ENCODE measurements at regions not wholly inside any gene's neighbourhood (a gene's known extent, or its start where the extent isn't known, plus 50 kb on each side); places are given as distances from the start of the nearest gene placed in this dataset.

GRCh38 chr11:70606248-70606950 is 208.1 kb downstream of the CTTN start:
- H3K36me3 ChIP-seq (ENCODE audit: insufficient read depth, low read length) = no peaks in the 10 kb centered on the region
- no peaks in the 10 kb centered on the region for H3K27me3 ChIP-seq (ENCODE audit: control insufficient read depth in 1 of 2, insufficient read depth in 2 of 2, low read length in 2 of 2)
- H3K27ac ChIP-seq (ENCODE audit: low read depth, low read length) = no peak overlapping the region
- H3K9me3 ChIP-seq (ENCODE audit: low read length) = no peaks in the 10 kb centered on the region
- H3K4me3 ChIP-seq (ENCODE audit: low read depth in 1 of 2, low read length in 2 of 2) = no peak overlapping the region
- no peak overlapping the region for H3K9ac ChIP-seq (ENCODE audit: low read length)
- H3K4me1 ChIP-seq (ENCODE audit: insufficient read depth, low read length) = no peaks in the 10 kb centered on the region

GRCh38 chr11:70606951-70607330 is 208.6 kb downstream of the CTTN start:
- Histone ChIP-seq H3K27ac (ENCODE audit: low read depth, low read length) (no peak overlapping the region), H3K27me3 (ENCODE audit: control insufficient read depth in 1 of 2, insufficient read depth in 2 of 2, low read length in 2 of 2) (no peaks in the 10 kb centered on the region), H3K4me3 (ENCODE audit: low read depth in 1 of 2, low read length in 2 of 2) (no peak overlapping the region), H3K9ac (ENCODE audit: low read length) (no peak overlapping the region), H3K4me1 (ENCODE audit: insufficient read depth, low read length) (no peaks in the 10 kb centered on the region), H3K9me3 (ENCODE audit: low read length) (no peaks in the 10 kb centered on the region), H3K36me3 (ENCODE audit: insufficient read depth, low read length) (no peaks in the 10 kb centered on the region)

GRCh38 chr11:70607561-70607960 is 209.2 kb downstream of the CTTN start:
- Histone ChIP-seq H3K27me3 (ENCODE audit: control insufficient read depth in 1 of 2, insufficient read depth in 2 of 2, low read length in 2 of 2) (no peaks in the 10 kb centered on the region), H3K9ac (ENCODE audit: low read length) (no peak overlapping the region), H3K9me3 (ENCODE audit: low read length) (no peaks in the 10 kb centered on the region), H3K36me3 (ENCODE audit: insufficient read depth, low read length) (no peaks in the 10 kb centered on the region), H3K27ac (ENCODE audit: low read depth, low read length) (no peak overlapping the region), H3K4me1 (ENCODE audit: insufficient read depth, low read length) (no peaks in the 10 kb centered on the region), H3K4me3 (ENCODE audit: low read depth in 1 of 2, low read length in 2 of 2) (no peak overlapping the region)

GRCh38 chr11:70608568-70609470 is 210.5 kb downstream of the CTTN start:
- no peak overlapping the region for H3K27ac ChIP-seq (ENCODE audit: low read depth, low read length)
- no peaks in the 10 kb centered on the region for H3K36me3 ChIP-seq (ENCODE audit: insufficient read depth, low read length)
- H3K9me3 ChIP-seq (ENCODE audit: low read length) = no peaks in the 10 kb centered on the region
- no peak overlapping the region for H3K4me3 ChIP-seq (ENCODE audit: low read depth in 1 of 2, low read length in 2 of 2)
- H3K9ac ChIP-seq (ENCODE audit: low read length) = no peak overlapping the region
- H3K27me3 ChIP-seq (ENCODE audit: control insufficient read depth in 1 of 2, insufficient read depth in 2 of 2, low read length in 2 of 2) = no peaks in the 10 kb centered on the region
- no peaks in the 10 kb centered on the region for H3K4me1 ChIP-seq (ENCODE audit: insufficient read depth, low read length)

GRCh38 chr11:70610566-70611565 is 212.5 kb downstream of the CTTN start:
- Histone ChIP-seq H3K4me1 (ENCODE audit: insufficient read depth, low read length) (no peaks in the 10 kb centered on the region), H3K36me3 (ENCODE audit: insufficient read depth, low read length) (no peaks in the 10 kb centered on the region), H3K27ac (ENCODE audit: low read depth, low read length) (no peak overlapping the region), H3K9me3 (ENCODE audit: low read length) (peaks cover 6% of the 10 kb centered on the region), H3K9ac (ENCODE audit: low read length) (no peak overlapping the region), H3K4me3 (ENCODE audit: low read depth in 1 of 2, low read length in 2 of 2) (no peak overlapping the region), H3K27me3 (ENCODE audit: control insufficient read depth in 1 of 2, insufficient read depth in 2 of 2, low read length in 2 of 2) (no peaks in the 10 kb centered on the region)

GRCh38 chr11:70611821-70612220 is 213.5 kb downstream of the CTTN start:
- Histone ChIP-seq H3K4me3 (ENCODE audit: low read depth in 1 of 2, low read length in 2 of 2) (no peak overlapping the region), H3K27ac (ENCODE audit: low read depth, low read length) (no peak overlapping the region), H3K27me3 (ENCODE audit: control insufficient read depth in 1 of 2, insufficient read depth in 2 of 2, low read length in 2 of 2) (no peaks in the 10 kb centered on the region), H3K9ac (ENCODE audit: low read length) (no peak overlapping the region), H3K36me3 (ENCODE audit: insufficient read depth, low read length) (no peaks in the 10 kb centered on the region), H3K9me3 (ENCODE audit: low read length) (peaks cover 6% of the 10 kb centered on the region), H3K4me1 (ENCODE audit: insufficient read depth, low read length) (no peaks in the 10 kb centered on the region)

- Histone ChIP-seq H3K9me3 (ENCODE audit: low read length) (peaks cover 6% of the 10 kb centered on the region), H3K4me3 (ENCODE audit: low read depth in 1 of 2, low read length in 2 of 2) (no peak overlapping the region), H3K9ac (ENCODE audit: low read length) (no peak overlapping the region), H3K36me3 (ENCODE audit: insufficient read depth, low read length) (no peaks in the 10 kb centered on the region), H3K27me3 (ENCODE audit: control insufficient read depth in 1 of 2, insufficient read depth in 2 of 2, low read length in 2 of 2) (no peaks in the 10 kb centered on the region), H3K27ac (ENCODE audit: low read depth, low read length) (no peak overlapping the region), H3K4me1 (ENCODE audit: insufficient read depth, low read length) (no peaks in the 10 kb centered on the region)
Measured at GRCh38 chr11:70612459-70613141, 214.3 kb downstream of the CTTN start.

GRCh38 chr11:70614034-70614681 is 215.8 kb downstream of the CTTN start:
- Histone ChIP-seq H3K9me3 (ENCODE audit: low read length) (peaks cover 6% of the 10 kb centered on the region), H3K4me3 (ENCODE audit: low read depth in 1 of 2, low read length in 2 of 2) (no peak overlapping the region), H3K4me1 (ENCODE audit: insufficient read depth, low read length) (no peaks in the 10 kb centered on the region), H3K27ac (ENCODE audit: low read depth, low read length) (no peak overlapping the region), H3K27me3 (ENCODE audit: control insufficient read depth in 1 of 2, insufficient read depth in 2 of 2, low read length in 2 of 2) (no peaks in the 10 kb centered on the region), H3K36me3 (ENCODE audit: insufficient read depth, low read length) (no peaks in the 10 kb centered on the region), H3K9ac (ENCODE audit: low read length) (no peak overlapping the region)

- H3K27me3 ChIP-seq (ENCODE audit: control insufficient read depth in 1 of 2, insufficient read depth in 2 of 2, low read length in 2 of 2) = no peaks in the 10 kb centered on the region
- no peak overlapping the region for H3K27ac ChIP-seq (ENCODE audit: low read depth, low read length)
- H3K9me3 ChIP-seq (ENCODE audit: low read length) = peaks cover 6% of the 10 kb centered on the region
- H3K36me3 ChIP-seq (ENCODE audit: insufficient read depth, low read length) = no peaks in the 10 kb centered on the region
- no peak overlapping the region for H3K4me3 ChIP-seq (ENCODE audit: low read depth in 1 of 2, low read length in 2 of 2)
- no peak overlapping the region for H3K9ac ChIP-seq (ENCODE audit: low read length)
- H3K4me1 ChIP-seq (ENCODE audit: insufficient read depth, low read length) = no peaks in the 10 kb centered on the region
Measured at GRCh38 chr11:70615036-70615875, 216.9 kb downstream of the CTTN start.

- no peaks in the 10 kb centered on the region for H3K27me3 ChIP-seq (ENCODE audit: control insufficient read depth in 1 of 2, insufficient read depth in 2 of 2, low read length in 2 of 2)
- H3K4me3 ChIP-seq (ENCODE audit: low read depth in 1 of 2, low read length in 2 of 2) = no peak overlapping the region
Measured at GRCh38 chr11:70616317-70616716, 218.0 kb downstream of the CTTN start.

More at GRCh38 chr11:70616317-70616716, 218.0 kb downstream of the CTTN start:
- no peak overlapping the region for H3K27ac ChIP-seq (ENCODE audit: low read depth, low read length)
- H3K9ac ChIP-seq (ENCODE audit: low read length) = no peak overlapping the region
- H3K9me3 ChIP-seq (ENCODE audit: low read length) = peaks cover 6% of the 10 kb centered on the region
- H3K4me1 ChIP-seq (ENCODE audit: insufficient read depth, low read length) = no peaks in the 10 kb centered on the region
- H3K36me3 ChIP-seq (ENCODE audit: insufficient read depth, low read length) = no peaks in the 10 kb centered on the region

Measured in muscle layer of colon (tissue), 2 donors.